SK-N-SH treated with all-trans-retinoic acid at 6 μM for 48 hours (cell line): ENCODE measurements at regions not wholly inside any gene's neighbourhood (a gene's known extent, or its start where the extent isn't known, plus 50 kb on each side); places are given as distances from the start of the nearest gene placed in this dataset.

Experiments
- ARNTL ChIP-seq: fragments of 450-650 bp; formaldehyde crosslinking; IDR thresholded peaks from 2 replicates; pipeline ENCODE4 v1.5.0; 2020; ENCODE audit warnings: low read depth, mild to moderate bottlenecking, moderate library complexity, borderline replicate concordance
- BACH2 ChIP-seq: fragments of 250-450 bp; sonication (Bioruptor Pico); IDR thresholded peaks from 2 replicates; pipeline ENCODE4 v1.9.0; 2021; ENCODE audit warnings: mild to moderate bottlenecking, borderline replicate concordance
- CSDC2 ChIP-seq: fragments of 250-450 bp; sonication (Bioruptor Pico); IDR thresholded peaks from 2 replicates; pipeline ENCODE4 v1.5.0; 2020; ENCODE audit warnings: mild to moderate bottlenecking, moderate library complexity
- GLIS3 ChIP-seq: fragments of 250-450 bp; sonication (Bioruptor Pico); IDR thresholded peaks from 2 replicates; pipeline ENCODE4 v1.5.0; 2020; ENCODE audit warnings: mild to moderate bottlenecking, moderate library complexity
- ISL1 ChIP-seq: fragments of 250-450 bp; sonication (Bioruptor Pico); IDR thresholded peaks from 2 replicates; pipeline ENCODE4 v2.1.2; 2022; ENCODE audit warnings: mild to moderate bottlenecking, moderate library complexity
- RARB ChIP-seq: fragments of 250-450 bp; sonication (Bioruptor Pico); IDR thresholded peaks from 2 replicates; pipeline ENCODE4 v1.8.0; 2021; ENCODE audit warnings: mild to moderate bottlenecking, moderate library complexity
- TCF4 ChIP-seq: fragments of 250-450 bp; sonication (Bioruptor Pico); IDR thresholded peaks from 2 replicates; pipeline ENCODE4 v1.8.0; 2021; ENCODE audit warnings: mild to moderate bottlenecking, moderate library complexity, borderline replicate concordance
- TOX ChIP-seq: fragments of 250-450 bp; sonication (Bioruptor Pico); IDR thresholded peaks from 2 replicates; pipeline ENCODE4 v1.8.0; 2021; ENCODE audit warnings: mild to moderate bottlenecking, moderate library complexity, borderline replicate concordance
- ZNF565 ChIP-seq: fragments of 450-650 bp; formaldehyde crosslinking; conservative IDR thresholded peaks from 2 replicates; pipeline ENCODE4 v1.5.0; 2020; ENCODE audit warnings: low read depth, mild to moderate bottlenecking, moderate library complexity
- TF ChIP-seq, protein P1 (sequence below): fragments of 250-450 bp; sonication (Bioruptor Pico); IDR thresholded peaks from 2 replicates; pipeline ENCODE4 v1.8.0; 2020; ENCODE audit warnings: mild to moderate bottlenecking, moderate library complexity, borderline replicate concordance
- TF ChIP-seq, protein P2 (sequence below): fragments of 250-450 bp; sonication (Bioruptor Pico); IDR thresholded peaks from 2 replicates; pipeline ENCODE4 v1.5.1; 2020; ENCODE audit warnings: low read depth, mild to moderate bottlenecking, moderate library complexity

DNA sequence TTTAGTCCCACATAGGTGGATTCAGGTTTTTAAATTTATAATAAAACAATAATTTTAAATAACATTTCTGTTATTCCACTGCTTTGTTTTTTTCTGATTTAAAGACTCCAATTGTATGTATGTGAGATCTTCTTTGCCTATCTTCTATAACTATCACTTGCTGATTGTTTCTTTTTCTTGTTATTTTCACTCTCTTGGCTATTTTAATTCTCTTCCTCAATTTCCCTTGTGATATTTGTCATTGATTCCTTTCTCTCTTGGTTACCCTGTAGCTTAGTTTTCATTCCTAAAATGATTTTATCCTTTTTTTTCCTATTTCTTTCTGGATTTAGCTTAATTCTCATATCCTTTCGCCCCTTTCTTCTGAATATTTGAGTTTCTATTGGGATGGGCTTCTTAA, 227.3 kb upstream of the TENT5A start:
- no peak for TF ChIP-seq ARNTL (CRISPR knock-in tag)
- TF ChIP-seq CSDC2 (CRISPR knock-in tag): no peak
- TF ChIP-seq, protein P1, sequence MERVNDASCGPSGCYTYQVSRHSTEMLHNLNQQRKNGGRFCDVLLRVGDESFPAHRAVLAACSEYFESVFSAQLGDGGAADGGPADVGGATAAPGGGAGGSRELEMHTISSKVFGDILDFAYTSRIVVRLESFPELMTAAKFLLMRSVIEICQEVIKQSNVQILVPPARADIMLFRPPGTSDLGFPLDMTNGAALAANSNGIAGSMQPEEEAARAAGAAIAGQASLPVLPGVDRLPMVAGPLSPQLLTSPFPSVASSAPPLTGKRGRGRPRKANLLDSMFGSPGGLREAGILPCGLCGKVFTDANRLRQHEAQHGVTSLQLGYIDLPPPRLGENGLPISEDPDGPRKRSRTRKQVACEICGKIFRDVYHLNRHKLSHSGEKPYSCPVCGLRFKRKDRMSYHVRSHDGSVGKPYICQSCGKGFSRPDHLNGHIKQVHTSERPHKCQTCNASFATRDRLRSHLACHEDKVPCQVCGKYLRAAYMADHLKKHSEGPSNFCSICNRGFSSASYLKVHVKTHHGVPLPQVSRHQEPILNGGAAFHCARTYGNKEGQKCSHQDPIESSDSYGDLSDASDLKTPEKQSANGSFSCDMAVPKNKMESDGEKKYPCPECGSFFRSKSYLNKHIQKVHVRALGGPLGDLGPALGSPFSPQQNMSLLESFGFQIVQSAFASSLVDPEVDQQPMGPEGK (CRISPR knock-in tag): no peak
- TF ChIP-seq ZNF565 (CRISPR knock-in tag): no peak
- no peak for TF ChIP-seq RARB (CRISPR knock-in tag)
- no peak for TF ChIP-seq ISL1 (CRISPR knock-in tag)
- TF ChIP-seq TOX (CRISPR knock-in tag): no peak
- TF ChIP-seq, protein P2, sequence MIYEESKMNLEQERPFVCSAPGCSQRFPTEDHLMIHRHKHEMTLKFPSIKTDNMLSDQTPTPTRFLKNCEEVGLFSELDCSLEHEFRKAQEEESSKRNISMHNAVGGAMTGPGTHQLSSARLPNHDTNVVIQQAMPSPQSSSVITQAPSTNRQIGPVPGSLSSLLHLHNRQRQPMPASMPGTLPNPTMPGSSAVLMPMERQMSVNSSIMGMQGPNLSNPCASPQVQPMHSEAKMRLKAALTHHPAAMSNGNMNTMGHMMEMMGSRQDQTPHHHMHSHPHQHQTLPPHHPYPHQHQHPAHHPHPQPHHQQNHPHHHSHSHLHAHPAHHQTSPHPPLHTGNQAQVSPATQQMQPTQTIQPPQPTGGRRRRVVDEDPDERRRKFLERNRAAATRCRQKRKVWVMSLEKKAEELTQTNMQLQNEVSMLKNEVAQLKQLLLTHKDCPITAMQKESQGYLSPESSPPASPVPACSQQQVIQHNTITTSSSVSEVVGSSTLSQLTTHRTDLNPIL (CRISPR knock-in tag): no peak
- no peak for TF ChIP-seq GLIS3 (CRISPR knock-in tag)
- TF ChIP-seq TCF4: no peak
- TF ChIP-seq BACH2: no peak
